Gastrocnemius medialis (tissue), 4 donors: ENCODE measurements at regions not wholly inside any gene's neighbourhood (a gene's known extent, or its start where the extent isn't known, plus 50 kb on each side); places are given as distances from the start of the nearest gene placed in this dataset.

Source experiments
- POLR2A ChIP-seq, 2 donors: fragments of 450-650 bp; IDR thresholded peaks; one replicate each; pipeline ENCODE4 v1.6.1; 2017; ENCODE audit warnings: antibody characterized with exemption in 2 of 2, mild to moderate bottlenecking in 2 of 2, moderate library complexity in 2 of 2
- TF ChIP-seq, protein P1 (sequence below), 5 experiments: fragments of 450-650 bp in 3 of 5; fragments of 200-600 bp in 2 of 5; sonication (generic) in 2 of 5; IDR thresholded peaks in 4 of 5; conservative IDR thresholded peaks in 1 of 5; 1 replicate in 4 of 5; 2 replicates in 1 of 5; pipeline ENCODE4 v1.5.1; 2016 to 2019; ENCODE audit warnings: antibody characterized with exemption in 5 of 5, mild to moderate bottlenecking in 3 of 5, moderate library complexity in 3 of 5

DNA sequence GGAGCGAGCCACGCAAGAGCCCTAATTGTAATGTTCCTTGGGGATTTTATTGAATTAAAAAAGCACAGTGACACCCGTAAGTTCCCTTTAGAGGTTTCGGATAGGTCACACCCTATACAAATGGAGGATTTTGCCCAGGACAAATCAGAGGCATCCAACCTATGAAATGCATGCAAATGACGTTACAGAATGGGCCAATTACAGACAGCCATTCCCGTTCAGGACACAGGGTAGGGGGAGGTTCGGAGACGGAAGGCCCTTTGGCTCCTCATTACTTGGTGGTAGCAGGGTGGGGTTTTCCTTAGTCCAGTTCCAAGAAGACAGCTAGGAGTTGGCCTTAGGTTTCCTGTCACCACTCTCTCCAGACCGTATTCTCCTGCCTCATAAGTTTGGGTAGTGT, 754.1 kb downstream of the IPMK start:
- TF ChIP-seq, protein P1, sequence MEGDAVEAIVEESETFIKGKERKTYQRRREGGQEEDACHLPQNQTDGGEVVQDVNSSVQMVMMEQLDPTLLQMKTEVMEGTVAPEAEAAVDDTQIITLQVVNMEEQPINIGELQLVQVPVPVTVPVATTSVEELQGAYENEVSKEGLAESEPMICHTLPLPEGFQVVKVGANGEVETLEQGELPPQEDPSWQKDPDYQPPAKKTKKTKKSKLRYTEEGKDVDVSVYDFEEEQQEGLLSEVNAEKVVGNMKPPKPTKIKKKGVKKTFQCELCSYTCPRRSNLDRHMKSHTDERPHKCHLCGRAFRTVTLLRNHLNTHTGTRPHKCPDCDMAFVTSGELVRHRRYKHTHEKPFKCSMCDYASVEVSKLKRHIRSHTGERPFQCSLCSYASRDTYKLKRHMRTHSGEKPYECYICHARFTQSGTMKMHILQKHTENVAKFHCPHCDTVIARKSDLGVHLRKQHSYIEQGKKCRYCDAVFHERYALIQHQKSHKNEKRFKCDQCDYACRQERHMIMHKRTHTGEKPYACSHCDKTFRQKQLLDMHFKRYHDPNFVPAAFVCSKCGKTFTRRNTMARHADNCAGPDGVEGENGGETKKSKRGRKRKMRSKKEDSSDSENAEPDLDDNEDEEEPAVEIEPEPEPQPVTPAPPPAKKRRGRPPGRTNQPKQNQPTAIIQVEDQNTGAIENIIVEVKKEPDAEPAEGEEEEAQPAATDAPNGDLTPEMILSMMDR (IDR thresholded peaks at IDR 0.05 in 4 of 5, conservative IDR thresholded peaks at IDR 0.05 in 1 of 5), result no peak
- no peak for TF ChIP-seq POLR2A (IDR thresholded peaks at IDR 0.05)
